ENCODE measurements at regions not wholly inside any gene's neighbourhood (a gene's known extent, or its start where the extent isn't known, plus 50 kb on each side); places are given as distances from the start of the nearest gene placed in this dataset.

DNA sequence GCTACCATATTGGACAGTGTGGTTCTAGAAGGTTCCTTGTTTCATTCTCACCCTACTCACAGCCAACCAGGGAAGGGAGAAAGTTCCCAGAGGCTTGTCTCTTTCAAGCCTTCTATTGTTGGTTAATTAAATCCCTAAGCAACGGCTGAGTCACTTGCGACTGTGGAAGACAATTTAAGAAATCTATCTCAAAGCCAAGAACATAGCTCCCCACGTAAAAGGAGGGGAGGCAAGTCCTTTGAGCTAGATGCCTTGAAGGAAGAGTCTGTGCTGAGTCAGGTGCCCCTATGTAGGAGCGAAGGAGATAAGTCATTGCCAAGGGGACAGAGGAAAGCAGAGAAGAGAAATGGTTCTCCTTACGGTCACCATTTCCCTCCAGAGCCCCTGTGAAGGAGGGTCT lies 79.4 kb upstream of the PPP2R5A start:
- 67% methylated on average over 5 of the region's 5 CpGs for WGBS
- DNase-seq (ENCODE audit: low spot score in 2 of 2) = no peak
- Histone ChIP-seq H3K36me3 (no peaks in the 10 kb centered on the region), H3K4me1 (peaks cover 6% of the 10 kb centered on the region), H3K4me3 (no peak overlapping the region), H3K27ac (no peak overlapping the region), H3K9me3 (no peaks in the 10 kb centered on the region), H3K27me3 (no peaks in the 10 kb centered on the region)
- no peak for TF ChIP-seq POLR2A (IDR thresholded peaks at IDR 0.05)
- TF ChIP-seq EP300 (IDR thresholded peaks at IDR 0.05) = no peak
- no peak for TF ChIP-seq POLR2AphosphoS5 (IDR thresholded peaks at IDR 0.05)
- TF ChIP-seq, protein P1, sequence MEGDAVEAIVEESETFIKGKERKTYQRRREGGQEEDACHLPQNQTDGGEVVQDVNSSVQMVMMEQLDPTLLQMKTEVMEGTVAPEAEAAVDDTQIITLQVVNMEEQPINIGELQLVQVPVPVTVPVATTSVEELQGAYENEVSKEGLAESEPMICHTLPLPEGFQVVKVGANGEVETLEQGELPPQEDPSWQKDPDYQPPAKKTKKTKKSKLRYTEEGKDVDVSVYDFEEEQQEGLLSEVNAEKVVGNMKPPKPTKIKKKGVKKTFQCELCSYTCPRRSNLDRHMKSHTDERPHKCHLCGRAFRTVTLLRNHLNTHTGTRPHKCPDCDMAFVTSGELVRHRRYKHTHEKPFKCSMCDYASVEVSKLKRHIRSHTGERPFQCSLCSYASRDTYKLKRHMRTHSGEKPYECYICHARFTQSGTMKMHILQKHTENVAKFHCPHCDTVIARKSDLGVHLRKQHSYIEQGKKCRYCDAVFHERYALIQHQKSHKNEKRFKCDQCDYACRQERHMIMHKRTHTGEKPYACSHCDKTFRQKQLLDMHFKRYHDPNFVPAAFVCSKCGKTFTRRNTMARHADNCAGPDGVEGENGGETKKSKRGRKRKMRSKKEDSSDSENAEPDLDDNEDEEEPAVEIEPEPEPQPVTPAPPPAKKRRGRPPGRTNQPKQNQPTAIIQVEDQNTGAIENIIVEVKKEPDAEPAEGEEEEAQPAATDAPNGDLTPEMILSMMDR (IDR thresholded peaks at IDR 0.05) = no peak

DNA sequence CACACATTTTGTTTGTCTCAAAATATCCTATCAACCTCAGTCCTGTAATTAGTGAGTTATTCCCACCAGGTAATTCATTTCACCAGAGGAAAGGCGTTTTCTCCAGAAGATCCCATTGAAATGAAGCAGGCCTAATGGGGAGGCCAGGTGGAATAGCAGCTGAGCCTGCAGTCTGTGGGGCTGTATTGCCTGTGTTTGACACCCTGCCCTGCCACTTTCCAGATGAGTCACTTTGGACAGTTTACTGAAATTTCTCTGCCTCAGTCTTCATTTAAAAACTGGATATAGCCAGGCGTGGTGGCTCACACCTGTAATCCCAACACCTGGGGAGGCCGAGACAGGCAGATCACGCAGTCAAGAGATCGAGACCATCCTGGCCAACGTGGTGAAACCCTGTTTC lies 78.1 kb upstream of the PPP2R5A start:
- Histone ChIP-seq H3K27me3 (no peaks in the 10 kb centered on the region), H3K4me1 (peaks cover 6% of the 10 kb centered on the region), H3K4me3 (no peak overlapping the region), H3K36me3 (no peaks in the 10 kb centered on the region), H3K27ac (no peak overlapping the region), H3K9me3 (no peaks in the 10 kb centered on the region)
- DNase-seq (ENCODE audit: low spot score in 2 of 2) = no peak
- 95% methylated on average over 6 of the region's 6 CpGs for WGBS
- TF ChIP-seq, protein P1 (IDR thresholded peaks at IDR 0.05) = no peak
- TF ChIP-seq EP300 (IDR thresholded peaks at IDR 0.05) = no peak

DNA sequence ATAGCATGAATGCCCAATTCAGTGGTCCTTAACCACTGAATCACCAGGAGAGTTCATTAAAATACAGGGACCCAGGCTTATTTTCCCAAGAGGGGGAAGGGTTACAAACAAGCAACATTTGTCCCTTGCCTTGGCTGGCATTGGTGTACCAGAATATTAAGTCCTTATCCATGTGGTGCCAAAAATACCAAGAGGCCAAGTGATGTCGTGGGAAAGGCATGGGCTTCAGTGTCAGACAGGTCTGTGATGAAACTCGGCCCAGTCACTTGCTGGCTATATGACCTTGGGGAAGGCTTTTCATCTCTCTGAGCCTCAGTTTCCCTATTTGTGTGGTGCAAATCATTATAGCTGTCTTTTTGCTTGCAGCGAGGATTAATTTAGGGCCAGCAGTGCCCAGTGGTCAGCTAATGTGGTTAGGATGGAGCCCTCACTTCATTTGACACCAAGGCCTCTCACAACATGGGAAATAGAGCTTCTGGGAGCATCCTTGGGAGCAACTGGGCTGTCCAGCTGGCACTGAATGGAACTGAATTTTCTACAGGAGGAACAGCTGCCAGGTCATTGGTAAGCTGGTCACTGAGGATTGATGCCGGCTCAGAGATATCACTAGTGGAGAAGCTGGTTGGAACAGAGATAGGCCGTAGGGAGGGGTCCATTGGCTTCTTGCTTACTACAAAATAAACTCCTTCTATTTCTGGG lies 77.2 kb upstream of the PPP2R5A start:
- no peak overlapping the region for H3K27ac ChIP-seq
- DNase-seq (ENCODE audit: low spot score in 2 of 2) = no peak
- no peaks in the 10 kb centered on the region for H3K36me3 ChIP-seq
- no peaks in the 10 kb centered on the region for H3K9me3 ChIP-seq
- H3K4me3 ChIP-seq = no peak overlapping the region
- no peaks in the 10 kb centered on the region for H3K27me3 ChIP-seq
- H3K4me1 ChIP-seq = peaks cover 6% of the 10 kb centered on the region
- no peak for TF ChIP-seq EP300 (IDR thresholded peaks at IDR 0.05)
- TF ChIP-seq POLR2A (IDR thresholded peaks at IDR 0.05) = no peak
- no peak for TF ChIP-seq POLR2AphosphoS5 (IDR thresholded peaks at IDR 0.05)
- TF ChIP-seq, protein P1 (IDR thresholded peaks at IDR 0.05) = no peak
- 85% methylated on average over 5 of the region's 5 CpGs for WGBS

DNA sequence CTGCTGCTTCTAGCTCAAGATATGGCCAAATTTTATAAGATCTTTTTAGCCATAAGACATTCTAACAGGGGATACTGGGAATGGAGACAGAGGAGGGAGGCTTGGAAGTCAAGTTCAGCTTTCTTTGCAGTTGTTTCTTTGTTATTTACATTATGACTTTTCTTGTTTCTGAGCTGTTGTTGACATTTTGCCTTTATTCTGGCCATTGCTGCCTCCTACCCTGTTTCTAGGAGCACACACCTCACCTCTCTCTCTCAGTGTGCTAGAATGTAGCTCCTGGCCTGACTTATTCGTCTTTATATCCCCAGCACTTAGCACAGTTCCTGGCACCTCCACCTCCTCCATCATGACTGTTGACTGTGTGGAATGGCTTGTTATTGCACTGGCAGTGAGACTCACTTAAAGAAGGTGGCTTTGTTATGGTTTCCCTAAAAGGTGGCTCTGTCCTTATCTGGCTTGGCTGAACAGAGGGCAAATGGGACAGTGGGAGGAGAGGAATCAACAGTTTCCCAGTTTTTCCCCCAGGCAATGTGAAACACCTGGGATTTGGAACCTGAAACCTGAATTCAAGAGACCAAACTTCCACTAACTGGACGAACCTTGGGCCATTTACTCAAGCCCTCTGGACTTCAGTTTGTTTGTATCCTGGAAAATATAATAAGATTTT lies 76.1 kb upstream of the PPP2R5A start:
- Histone ChIP-seq H3K36me3 (no peaks in the 10 kb centered on the region), H3K4me3 (no peak overlapping the region), H3K27ac (no peak overlapping the region), H3K27me3 (no peaks in the 10 kb centered on the region), H3K4me1 (peaks cover 6% of the 10 kb centered on the region), H3K9me3 (no peaks in the 10 kb centered on the region)
- TF ChIP-seq EP300 (IDR thresholded peaks at IDR 0.05) (no peak), POLR2AphosphoS5 (IDR thresholded peaks at IDR 0.05) (no peak), POLR2A (IDR thresholded peaks at IDR 0.05) (no peak)
- TF ChIP-seq, protein P1 (IDR thresholded peaks at IDR 0.05) = no peak
- DNase-seq (ENCODE audit: low spot score in 2 of 2) = no peak
- 68% methylated on average over 2 of the region's 2 CpGs for WGBS

DNA sequence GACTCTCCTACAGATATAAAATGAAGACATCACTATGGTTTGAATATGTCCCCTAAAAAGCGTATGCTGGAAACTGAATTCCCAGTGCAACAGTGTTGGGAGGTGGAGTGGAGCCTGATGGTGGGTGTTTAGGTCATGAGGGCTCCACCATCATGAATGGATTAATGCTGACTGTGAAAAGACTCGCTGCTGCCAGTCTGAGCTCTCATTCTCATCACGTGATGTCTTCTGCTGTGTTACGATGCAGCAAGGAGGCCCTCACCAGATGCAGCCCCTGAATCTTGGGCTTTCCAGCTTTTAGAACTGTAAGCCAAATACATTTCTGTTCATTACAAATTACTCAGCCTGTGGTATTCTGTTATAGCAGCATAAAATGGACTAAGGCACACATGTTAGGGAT lies 73.8 kb upstream of the PPP2R5A start:
- 81% methylated on average over 4 of the region's 4 CpGs for WGBS
- TF ChIP-seq, protein P1 (IDR thresholded peaks at IDR 0.05) = no peak
- no peak for TF ChIP-seq POLR2AphosphoS5 (IDR thresholded peaks at IDR 0.05)
- DNase-seq (ENCODE audit: low spot score in 2 of 2) = no peak

More for the DNA sequence above, 73.8 kb upstream of the PPP2R5A start:
- H3K36me3 ChIP-seq = no peaks in the 10 kb centered on the region
- no peaks in the 10 kb centered on the region for H3K27me3 ChIP-seq
- H3K9me3 ChIP-seq = no peaks in the 10 kb centered on the region
- no peaks in the 10 kb centered on the region for H3K4me1 ChIP-seq
- no peak overlapping the region for H3K4me3 ChIP-seq
- no peak overlapping the region for H3K27ac ChIP-seq
